NB4 (cell line): ENCODE measurements at regions not wholly inside any gene's neighbourhood (a gene's known extent, or its start where the extent isn't known, plus 50 kb on each side); places are given as distances from the start of the nearest gene placed in this dataset.

Source experiments
- DNase-seq: peaks from one replicate; pipeline ENCODE4 v3.0.0; 2010; ENCODE audit warnings: low read depth
- H3K4me3 ChIP-seq: one replicate; pipeline ENCODE4 v1.5.1; 2011; ENCODE audit warnings: mild to moderate bottlenecking, low read depth, low read length, moderate library complexity
- CTCF ChIP-seq: IDR thresholded peaks from one replicate; pipeline ENCODE4 v1.5.1; 2012; ENCODE audit warnings: low read depth, low read length
- MAX ChIP-seq: IDR thresholded peaks from 2 replicates; pipeline ENCODE4 v1.6.1; 2011; ENCODE audit warnings: low read depth, low read length
- MYC ChIP-seq: IDR thresholded peaks from 2 replicates; pipeline ENCODE4 v1.6.1; 2011; ENCODE audit warnings: low read depth, low read length
- POLR2A ChIP-seq: IDR thresholded peaks from 2 replicates; pipeline ENCODE4 v1.6.1; 2011; ENCODE audit warnings: mild to moderate bottlenecking; ENCODE audit not compliant: insufficient read length; ENCODE audit errors: extremely low read depth

- no peak for DNase-seq
- H3K4me3 ChIP-seq: no peak overlapping the region
- TF ChIP-seq MAX (no peak), POLR2A (no peak), CTCF (no peak), MYC (no peak)
Observed at GRCh38 chr1:99180915-99181314, 83.4 kb upstream of the PLPPR4 start.

GRCh38 chr1:99181892-99182291 lies 82.4 kb upstream of the PLPPR4 start:
- DNase-seq: no peak
- no peak overlapping the region for H3K4me3 ChIP-seq
- no peak for TF ChIP-seq MAX

- H3K4me3 ChIP-seq: no peak overlapping the region
- no peak for DNase-seq
- TF ChIP-seq POLR2A (no peak), MYC (no peak), CTCF (no peak), MAX (no peak)
Observed at GRCh38 chr1:99185196-99185595, 79.1 kb upstream of the PLPPR4 start.

- no peak for TF ChIP-seq MAX
- TF ChIP-seq POLR2A: no peak
- TF ChIP-seq CTCF: no peak
- TF ChIP-seq MYC: no peak
- DNase-seq: no peak
- no peak overlapping the region for H3K4me3 ChIP-seq
Observed at GRCh38 chr1:99193431-99193830, 70.9 kb upstream of the PLPPR4 start.

- TF ChIP-seq MYC (no peak), MAX (no peak), POLR2A (no peak), CTCF (no peak)
- DNase-seq: no peak
- no peak overlapping the region for H3K4me3 ChIP-seq
Observed at GRCh38 chr1:99198393-99198792, 65.9 kb upstream of the PLPPR4 start.

- no peak for TF ChIP-seq MYC
- TF ChIP-seq CTCF: no peak
- DNase-seq: no peak
- no peak overlapping the region for H3K4me3 ChIP-seq
Observed at GRCh38 chr1:99207216-99207615, 57.1 kb upstream of the PLPPR4 start.
